HK-2 (cell line): ENCODE measurements at regions not wholly inside any gene's neighbourhood (a gene's known extent, or its start where the extent isn't known, plus 50 kb on each side); places are given as distances from the start of the nearest gene placed in this dataset.
A peak's percentile ranks its signal among the peaks of the same experiment; 100 is the strongest.
"Not testable (repeated sequence)": the region's sequence is repeated elsewhere in the genome, so short reads cannot be mapped to it uniquely, and the experiment has no call there.

Experiments
- DNase-seq: peaks from one replicate; pipeline ENCODE4 v3.0.0-alpha.2; 2018; ENCODE audit not compliant: unreplicated experiment

GRCh38 chr20:51958099-51959065 is 156.1 kb upstream of the SALL4 start:
- no peak for DNase-seq

DNA sequence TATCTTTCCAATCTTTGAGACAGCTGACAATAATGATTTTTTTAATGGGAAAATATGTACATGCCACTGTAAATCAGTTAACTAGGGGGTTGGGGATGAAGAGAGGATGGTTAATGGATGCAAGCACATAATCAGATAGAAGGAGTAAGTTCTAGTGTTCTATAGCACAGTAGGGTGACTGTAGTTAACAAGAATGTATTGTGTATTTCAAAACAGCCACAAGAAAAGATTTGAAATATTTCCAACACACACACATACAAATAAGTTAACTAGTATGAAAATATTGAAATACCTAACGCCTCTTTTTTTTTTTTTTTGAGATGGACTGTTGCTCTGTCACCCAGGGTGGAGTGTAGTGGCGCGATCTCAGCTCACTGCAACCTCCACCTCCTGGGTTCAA is 153.4 kb upstream of the SALL4 start:
- no peak for DNase-seq

DNA sequence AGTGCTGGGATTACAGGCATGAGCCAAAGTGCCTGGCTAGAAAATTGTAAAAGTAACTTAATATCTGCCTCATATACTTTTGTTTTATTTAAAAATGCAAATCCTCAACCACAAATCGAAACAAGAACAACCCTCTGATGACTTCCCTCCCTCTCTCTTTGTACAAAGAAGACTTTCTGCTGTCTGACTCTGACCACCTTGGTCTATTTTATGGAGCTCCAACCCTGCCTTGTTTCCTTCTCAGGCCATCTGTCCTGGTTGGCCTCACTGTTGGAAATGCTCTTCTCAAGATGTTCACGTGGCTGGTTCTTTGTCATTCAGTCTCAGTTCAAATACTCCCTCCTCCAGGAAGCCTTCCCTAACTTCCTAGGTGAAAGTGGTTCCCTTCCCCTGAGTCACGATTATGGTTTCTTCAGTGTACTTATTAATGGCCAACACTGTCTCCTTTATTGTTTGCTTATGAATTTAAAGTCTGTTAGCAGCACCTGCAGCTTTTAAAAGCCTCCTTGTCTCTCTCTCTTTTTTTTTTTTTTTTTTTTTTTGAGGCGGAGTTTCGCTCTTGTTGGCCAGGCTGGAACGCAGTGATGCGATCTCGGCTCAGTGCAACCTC is 151.5 kb upstream of the SALL4 start:
- no peak for DNase-seq

DNA sequence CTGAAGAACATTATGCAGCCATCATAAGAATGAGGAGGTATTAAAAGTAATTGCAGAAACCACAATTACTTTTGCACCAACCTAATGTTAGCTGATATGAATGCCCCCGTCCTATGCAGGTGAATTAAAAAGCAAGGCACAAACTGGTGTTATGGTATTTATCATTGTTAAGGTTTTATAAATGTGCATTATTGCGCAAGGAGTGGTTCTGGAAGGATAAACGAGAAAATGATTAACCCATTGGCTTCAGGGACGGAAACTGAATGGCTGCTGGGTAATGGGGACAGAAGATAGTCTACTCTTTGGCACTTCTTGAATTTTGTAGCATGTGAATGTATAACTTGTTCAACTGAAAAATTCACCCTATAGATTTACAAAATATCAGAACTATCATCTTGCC is 148.6 kb upstream of the SALL4 start:
- DNase-seq = no peak

- no peak for DNase-seq
Observed at GRCh38 chr20:51946586-51946985, 144.3 kb upstream of the SALL4 start.

- no peak for DNase-seq
Observed at GRCh38 chr20:51945881-51946280, 143.6 kb upstream of the SALL4 start.

- DNase-seq = no peak
Observed at GRCh38 chr20:51945177-51945576, 142.9 kb upstream of the SALL4 start.

- DNase-seq = no peak
Observed at GRCh38 chr20:51943761-51944160, 141.4 kb upstream of the SALL4 start.

DNA sequence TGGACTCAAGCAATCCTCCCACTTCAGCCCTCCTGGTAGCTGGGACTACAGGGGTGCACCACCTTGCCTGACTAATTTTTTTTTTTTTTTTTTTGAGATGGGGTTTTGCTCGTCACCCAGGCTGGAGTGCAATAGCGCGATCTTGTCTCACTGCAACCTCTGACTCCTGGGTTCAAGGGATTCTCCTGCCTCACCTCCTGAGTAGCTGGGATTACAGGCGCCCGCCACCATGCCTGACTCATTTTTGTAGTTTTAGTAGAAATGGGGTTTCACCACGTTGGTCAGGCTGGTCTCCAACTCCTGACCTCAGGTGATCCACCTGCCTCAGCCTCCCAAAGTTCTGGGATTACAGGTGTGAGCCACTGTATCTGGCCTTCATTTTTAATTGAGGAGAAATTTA is 141.0 kb upstream of the SALL4 start:
- DNase-seq = not testable (repeated sequence)

- no peak for DNase-seq
Observed at GRCh38 chr20:51941503-51941902, 139.2 kb upstream of the SALL4 start.

DNA sequence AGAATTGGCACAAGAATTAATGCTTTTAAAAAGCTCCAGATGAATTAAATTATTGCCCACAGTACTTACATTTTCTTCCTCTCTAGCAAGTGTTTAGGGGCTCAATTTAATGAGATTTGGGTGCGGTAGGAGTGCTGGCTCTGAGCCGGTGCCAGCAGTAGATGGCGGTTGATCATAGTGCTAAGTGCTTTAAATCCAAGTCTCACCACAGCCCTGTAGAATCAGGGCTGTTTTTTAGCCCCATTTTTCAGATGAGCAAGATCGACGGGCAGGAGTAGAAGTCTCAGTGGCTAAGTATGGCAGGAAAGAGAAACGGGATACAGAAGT is 136.9 kb upstream of the SALL4 start:
- DNase-seq = no peak

GRCh38 chr20:51938559-51939258 is 136.4 kb upstream of the SALL4 start:
- no peak for DNase-seq

DNA sequence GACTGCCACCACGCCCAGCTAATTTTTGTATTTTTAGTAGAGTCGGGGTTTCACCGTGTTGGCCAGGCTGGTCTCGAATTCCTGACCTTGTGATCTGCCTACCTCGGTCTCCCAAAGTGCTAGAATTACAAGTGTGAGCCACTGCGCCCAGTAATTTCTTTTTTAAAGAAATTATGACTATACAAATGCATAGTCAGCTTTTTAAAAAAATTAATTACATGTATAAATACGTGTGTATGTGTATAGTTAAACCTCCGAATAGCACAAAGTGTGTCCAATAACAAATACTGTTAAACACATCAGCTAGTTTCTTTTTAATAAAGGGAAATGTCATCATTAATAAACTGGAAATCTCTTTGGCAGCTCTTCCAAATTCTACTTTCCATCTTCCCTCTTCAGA is 135.5 kb upstream of the SALL4 start:
- DNase-seq = no peak

GRCh38 chr20:51936377-51936776 is 134.1 kb upstream of the SALL4 start:
- no peak for DNase-seq

- no peak for DNase-seq
Observed at GRCh38 chr20:51935003-51935358, 132.7 kb upstream of the SALL4 start.

DNA sequence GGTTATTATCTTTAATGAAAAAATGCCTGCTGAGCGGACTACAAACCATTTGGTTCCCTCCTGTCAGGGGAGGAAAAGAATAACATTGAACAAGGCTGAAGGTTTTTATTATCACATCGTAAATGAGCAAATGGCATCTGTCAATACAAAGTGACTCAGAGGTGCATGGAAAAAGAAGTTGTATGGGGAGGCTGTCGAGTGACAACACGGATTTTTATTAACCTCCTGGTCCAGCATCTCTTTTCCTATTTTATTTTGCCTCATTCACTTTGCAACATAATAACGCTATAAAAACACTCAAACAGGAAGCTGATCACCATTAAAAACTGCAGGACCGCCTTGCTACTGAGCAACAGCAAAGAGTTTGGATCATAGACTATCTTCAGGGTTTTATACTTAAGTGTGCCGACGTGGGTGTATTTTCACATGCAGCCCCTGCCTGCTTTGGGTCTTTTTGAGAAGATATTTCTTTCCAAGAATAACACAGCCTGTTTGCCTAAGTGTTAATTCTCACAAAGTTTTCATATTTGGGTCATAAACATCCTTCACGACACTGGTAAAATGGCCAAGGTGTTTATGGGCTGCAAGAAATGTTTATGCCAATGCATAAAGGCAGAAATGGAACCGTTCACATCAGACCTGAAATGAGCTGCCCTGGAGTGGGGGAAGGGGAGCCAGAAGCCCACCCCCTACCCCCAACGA is 132.1 kb upstream of the SALL4 start:
- DNase-seq = no peak

DNA sequence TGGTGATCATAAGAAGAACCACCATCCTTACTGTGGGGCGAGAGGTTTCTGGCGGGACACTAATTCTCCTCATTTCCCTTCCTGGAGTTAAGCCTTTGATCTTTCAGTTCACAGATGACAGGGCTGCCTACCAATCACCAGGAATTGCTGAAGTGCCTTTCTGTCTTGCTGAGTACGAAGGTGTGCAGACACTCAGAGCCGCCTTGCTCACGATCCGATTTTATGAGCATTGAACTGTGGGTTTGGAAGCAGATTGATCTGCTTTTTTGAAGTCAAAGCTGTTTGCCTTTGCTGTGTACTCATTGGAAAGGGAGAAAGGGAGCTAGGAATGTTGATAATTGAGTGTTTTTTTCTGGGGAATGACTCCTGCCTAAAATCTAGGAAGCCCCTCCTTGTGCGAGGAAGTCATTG is 129.1 kb upstream of the SALL4 start:
- no peak for DNase-seq

DNA sequence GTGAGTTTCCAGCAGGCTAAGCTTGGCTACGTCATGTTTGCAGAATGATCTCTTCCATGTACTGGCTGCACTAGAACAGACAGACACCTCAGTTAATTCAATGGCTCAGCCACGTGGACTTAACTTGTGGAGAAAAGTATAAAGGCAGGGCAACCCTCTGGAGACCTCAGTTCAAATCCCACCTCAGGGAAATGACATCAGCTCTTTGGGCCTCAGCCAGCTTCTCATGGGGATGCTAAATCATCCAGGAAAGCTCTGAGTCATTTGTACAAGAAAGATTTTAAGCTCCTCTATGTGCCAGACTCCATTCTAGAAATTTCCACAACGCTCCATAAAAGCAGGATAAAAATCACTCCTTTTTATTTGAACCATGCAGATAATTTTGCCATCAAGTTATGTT is 128.5 kb upstream of the SALL4 start:
- DNase-seq = peak; percentile 42

DNA sequence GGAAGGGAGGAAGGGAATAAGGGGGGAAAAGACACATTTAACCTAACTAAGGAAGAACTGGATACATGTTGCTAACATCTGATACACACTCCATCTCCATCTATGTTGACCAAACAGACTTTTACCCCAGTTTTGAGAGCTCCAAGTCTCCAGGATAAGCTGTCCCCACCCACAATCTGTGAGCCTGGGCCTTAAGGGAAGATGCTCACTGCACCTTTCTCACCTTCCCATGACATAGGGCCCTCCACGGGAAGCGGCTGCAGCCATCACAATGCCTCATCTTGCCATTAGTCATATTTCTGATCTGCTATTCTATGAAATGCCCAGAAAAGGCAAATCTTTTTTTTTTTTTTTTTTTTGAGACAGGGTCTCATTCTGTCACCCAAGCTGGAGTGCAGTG is 126.6 kb upstream of the SALL4 start:
- no peak for DNase-seq

DNA sequence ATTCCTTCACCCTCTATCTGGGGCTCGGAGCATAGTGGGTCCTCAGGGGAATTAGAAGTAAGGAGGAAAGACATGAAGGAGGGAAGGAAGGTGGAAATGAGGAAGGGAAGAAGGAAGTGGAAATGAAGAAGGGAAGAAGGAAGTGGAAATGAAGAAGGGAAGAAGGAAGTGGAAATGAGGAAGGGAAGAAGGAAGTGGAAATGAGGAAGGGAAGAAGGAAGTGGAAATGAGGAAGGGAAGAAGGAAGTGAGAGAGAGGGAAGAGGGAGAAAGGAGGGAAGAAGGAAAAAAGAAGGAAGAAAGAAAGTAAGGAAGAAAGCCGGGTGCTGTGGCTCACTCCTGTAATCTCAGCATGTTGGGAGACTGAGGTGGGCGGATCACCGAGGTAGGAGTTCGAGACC is 125.6 kb upstream of the SALL4 start:
- DNase-seq = not testable (repeated sequence)

- no peak for DNase-seq
Observed at GRCh38 chr20:51926670-51927305, 124.5 kb upstream of the SALL4 start.

- no peak for DNase-seq
Observed at GRCh38 chr20:51924509-51924908, 122.2 kb upstream of the SALL4 start.
